K562 (cell line): ENCODE measurements at regions not wholly inside any gene's neighbourhood (a gene's known extent, or its start where the extent isn't known, plus 50 kb on each side); places are given as distances from the start of the nearest gene placed in this dataset.

Source experiments
- ATAC-seq: fragments of 200-7000 bp; cut with Tn5 transposase; 3 replicates; pipeline ENCODE4 v1.9.1; 2020; ENCODE audit warnings: moderate library complexity
- BruUV-seq: library from RNA; stranded (reverse); fragments of 400-500 nt; replicated peaks from 2 replicates; lab custom pipeline; 2021; lab: Mats Ljungman, UMichigan
- CTCF ChIA-PET: fragments of 300-600 bp; formaldehyde crosslinking; extraction: SDS; loops from one replicate; lab custom pipeline; 2021; ENCODE audit warnings: low intra/inter-chr PET ratio; lab: Yijun Ruan, JAX
- POLR2A ChIA-PET: fragments of 300-600, 350-650 bp; sonication (Branson Sonifier 250); formaldehyde crosslinking; extraction: SDS; loops from one replicate; lab custom pipeline; 2021; ENCODE audit warnings: antibody characterized with exemption, inconsistent platforms; lab: Yijun Ruan, JAX
- DNase-seq, 4 experiments: peaks; one replicate each; pipeline versions ENCODE4 v3.0.0 to v3.0.0-alpha.2; 2011 to 2018; ENCODE audit warnings: low spot score in 3 of 4, mixed read lengths in 3 of 4; ENCODE audit errors: extremely low read depth in 1 of 4
- FAIRE-seq: peaks from 2 replicates; lab custom pipeline; 2011; peaks lifted over from hg19 to GRCh38; lab: Jason Lieb, UNC
- H2AFZ ChIP-seq: 2 replicates; pipeline ENCODE4 v1.6.0; 2011; ENCODE audit warnings: low read depth, low read length, control low read depth, inconsistent platforms
- H3K27ac ChIP-seq: fragments of 200-600 bp; 3 replicates; pipeline ENCODE4 v1.8.0; 2011; ENCODE audit warnings: low read depth, mild to moderate bottlenecking, control low read depth, inconsistent platforms, low read length, moderate library complexity, mixed read lengths; ENCODE audit errors: extremely low read depth
- H3K27me3 ChIP-seq, 2 experiments: fragments of 300-600 bp in 1 of 2; 2 replicates in 1 of 2; 3 replicates in 1 of 2; pipeline versions ENCODE4 v1.6.0 to v1.8.0; 2011; ENCODE audit warnings: inconsistent platforms in 2 of 2, low read length in 2 of 2, mild to moderate bottlenecking in 1 of 2, mixed read lengths in 1 of 2, moderate library complexity in 1 of 2; ENCODE audit not compliant: control insufficient read depth in 2 of 2, insufficient read depth in 2 of 2
- H3K36me3 ChIP-seq: fragments of 300-600 bp; 3 replicates; pipeline ENCODE4 v1.8.0; 2011; ENCODE audit warnings: mild to moderate bottlenecking, low read length, inconsistent platforms; ENCODE audit not compliant: control insufficient read depth, insufficient read depth
- H3K4me1 ChIP-seq, 2 experiments: fragments of 200-600 bp in 1 of 2; replicated peaks in 1 of 2; 2 replicates in 1 of 2; 3 replicates in 1 of 2; pipeline versions ENCODE4 v1.5.1 to v1.8.0; 2011; ENCODE audit warnings: inconsistent platforms in 2 of 2, low read length in 2 of 2, mild to moderate bottlenecking in 1 of 2, mixed read lengths in 1 of 2, moderate library complexity in 1 of 2; ENCODE audit not compliant: control insufficient read depth in 2 of 2, insufficient read depth in 2 of 2
- H3K4me2 ChIP-seq: 2 replicates; pipeline ENCODE4 v1.6.1; 2011; ENCODE audit warnings: low read length, control low read depth, inconsistent platforms, mixed read lengths; ENCODE audit not compliant: insufficient read depth
- H3K4me3 ChIP-seq: fragments of 200-600 bp; sonication (generic), shearing (Covaris generic); 2 replicates; pipeline ENCODE4 v1.5.1; 2016; ENCODE audit warnings: control low read depth, inconsistent platforms
- H3K79me2 ChIP-seq: fragments of 200-600 bp; 3 replicates; pipeline ENCODE4 v1.8.0; 2011; ENCODE audit warnings: low read length, inconsistent platforms; ENCODE audit not compliant: control insufficient read depth, insufficient read depth
- H3K9ac ChIP-seq, 2 experiments: 2 replicates each; pipeline versions ENCODE4 v1.6.0 to v1.6.1; 2011; ENCODE audit warnings: low read depth in 2 of 2, low read length in 2 of 2, control low read depth in 1 of 2, inconsistent platforms in 1 of 2, mild to moderate bottlenecking in 1 of 2, mixed read lengths in 1 of 2; ENCODE audit not compliant: insufficient read depth in 1 of 2
- H3K9me1 ChIP-seq: one replicate; pipeline ENCODE4 v1.6.0; 2011; ENCODE audit warnings: inconsistent platforms, mild to moderate bottlenecking, low read length, moderate library complexity; ENCODE audit not compliant: control insufficient read depth, insufficient read depth
- H3K9me3 ChIP-seq: replicated peaks from 2 replicates; pipeline ENCODE4 v1.5.1; 2011; ENCODE audit warnings: low read depth, low read length, inconsistent platforms; ENCODE audit not compliant: control insufficient read depth, insufficient read depth
- H4K20me1 ChIP-seq: replicated peaks from 2 replicates; pipeline ENCODE4 v1.6.1; 2011; ENCODE audit warnings: low read length, inconsistent platforms, mixed read lengths; ENCODE audit not compliant: control insufficient read depth, insufficient read depth
- ARID4B ChIP-seq: sonication (generic); formaldehyde crosslinking; IDR thresholded peaks from 2 replicates; pipeline ENCODE4 v1.8.0; 2022; ENCODE audit warnings: mild to moderate bottlenecking, missing genetic modification reagents
- BRCA1 ChIP-seq, 2 experiments: fragments of 450-650 bp in 1 of 2; sonication (generic) in 1 of 2; formaldehyde crosslinking in 1 of 2; IDR thresholded peaks; 2 replicates each; pipeline versions ENCODE4 v1.5.0 to v1.6.1; 2017 to 2020; ENCODE audit warnings: mild to moderate bottlenecking in 1 of 2, missing genetic modification reagents in 1 of 2
- DMBX1 ChIP-seq: fragments of 250-450 bp; sonication (Bioruptor Pico); IDR thresholded peaks from 2 replicates; pipeline ENCODE4 v1.8.0; 2022; ENCODE audit warnings: inconsistent platforms, mild to moderate bottlenecking, moderate library complexity, borderline replicate concordance
- FIP1L1 ChIP-seq: fragments of 200-400 bp; formaldehyde crosslinking; IDR thresholded peaks from 2 replicates; pipeline ENCODE4 v1.6.1; 2018; ENCODE audit warnings: mild to moderate bottlenecking, low read depth, low read length; ENCODE audit not compliant: poor library complexity, severe bottlenecking
- GMEB1 ChIP-seq: fragments of 250-450 bp; sonication (Bioruptor Pico); IDR thresholded peaks from 2 replicates; pipeline ENCODE4 v1.4.0; 2020; ENCODE audit warnings: mild to moderate bottlenecking
- HSF4 ChIP-seq: fragments of 250-450 bp; sonication (Bioruptor Pico); IDR thresholded peaks from 2 replicates; pipeline ENCODE4 v2.1.2; 2022; ENCODE audit warnings: mild to moderate bottlenecking, moderate library complexity, borderline replicate concordance
- ILF3 ChIP-seq: fragments of 450-650 bp; IDR thresholded peaks from 2 replicates; pipeline ENCODE4 v1.6.1; 2018; ENCODE audit warnings: antibody characterized with exemption, mild to moderate bottlenecking, moderate library complexity, borderline replicate concordance
- PHF8 ChIP-seq: fragments of 200-600 bp; sonication (generic); IDR thresholded peaks from 2 replicates; pipeline ENCODE4 v1.6.1; 2012; ENCODE audit warnings: mixed run types, mild to moderate bottlenecking, inconsistent platforms, low read length, moderate library complexity, borderline replicate concordance
- SMARCA5 ChIP-seq: fragments of 450-650 bp; IDR thresholded peaks from 2 replicates; pipeline ENCODE4 v1.6.1; 2016
- TOE1 ChIP-seq, 2 experiments: fragments of 450-650 bp in 1 of 2; sonication (generic) in 1 of 2; formaldehyde crosslinking in 1 of 2; IDR thresholded peaks; 2 replicates each; pipeline versions ENCODE4 v1.7.1 to v1.8.0; 2016 to 2022; ENCODE audit warnings: borderline replicate concordance in 2 of 2, mild to moderate bottlenecking in 2 of 2, antibody characterized with exemption in 1 of 2, inconsistent platforms in 1 of 2, low read depth in 1 of 2, missing genetic modification reagents in 1 of 2, moderate library complexity in 1 of 2
- WGBS: fragments of 100-300 bp; shearing (Covaris generic); methylation state at CpG from one replicate; pipeline ENCODE4 v1.1.6; 2016; ENCODE audit warnings: low coverage, mixed read lengths; ENCODE audit not compliant: insufficient coverage; ENCODE audit errors: missing lambda C conversion rate; 5-methylcytosine and 5-hydroxymethylcytosine counted together
- in situ Hi-C: fragments of 300-500 bp; cut with MboI; formaldehyde crosslinking; loops from 4 replicates; pipeline ENCODE4 v1.15.0; 2018; ENCODE audit warnings: inconsistent platforms, mixed read lengths
- intact Hi-C: fragments of 100-400 bp; cut with micrococcal nuclease; formaldehyde crosslinking; loops from 2 replicates; pipeline ENCODE4 v1.14.2; 2022
- TF ChIP-seq, protein P1 (sequence below): fragments of 250-450 bp; sonication (Bioruptor Pico); IDR thresholded peaks from 2 replicates; pipeline ENCODE4 v1.8.0; 2022; ENCODE audit warnings: inconsistent platforms, mild to moderate bottlenecking, moderate library complexity, borderline replicate concordance

DNA sequence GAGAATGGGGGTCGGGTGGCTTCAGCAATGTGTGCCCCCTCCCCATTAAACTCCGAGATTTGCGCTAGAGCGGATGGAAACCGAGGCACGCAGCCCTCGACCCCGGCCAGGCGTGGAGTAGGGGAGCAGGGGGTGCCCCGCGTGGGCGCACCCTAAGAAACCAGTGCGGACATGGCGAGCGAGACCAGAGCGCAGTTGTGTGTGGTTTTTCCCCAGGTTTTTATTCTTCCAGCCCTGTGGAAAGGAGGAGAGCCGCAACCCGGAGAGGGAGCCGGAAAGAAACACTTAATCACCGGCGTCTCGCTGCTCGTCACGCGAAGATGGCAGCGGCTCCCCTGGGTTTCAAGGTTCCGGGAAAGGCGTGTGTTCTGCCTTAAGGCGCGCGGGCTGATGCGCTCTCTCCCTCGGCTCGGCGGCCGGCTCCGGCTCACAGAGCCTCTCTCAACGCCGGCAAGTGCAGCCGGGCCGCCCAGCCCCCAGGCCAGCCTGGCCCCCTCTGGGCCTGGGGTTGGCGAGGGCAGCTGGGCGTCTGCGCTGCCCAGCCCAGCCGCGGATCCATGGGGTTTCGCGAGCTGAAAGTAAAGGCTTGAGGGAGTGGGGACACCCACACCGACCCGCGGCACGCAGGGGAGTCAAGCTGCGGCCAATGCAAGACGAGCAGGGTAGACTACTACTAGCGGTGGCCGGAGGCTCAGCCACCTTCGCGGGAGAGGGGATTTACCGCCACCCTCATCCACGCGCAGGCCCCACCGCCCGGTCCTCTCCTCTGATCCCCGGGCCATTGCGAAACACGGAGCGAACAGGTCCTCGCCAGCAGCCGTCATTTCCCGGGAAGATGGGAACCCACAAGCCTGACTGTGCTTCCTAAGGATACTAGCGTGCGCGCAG lies 74.0 kb upstream of the BCOR start:
- Histone ChIP-seq H3K9me1 (no peaks in the 10 kb centered on the region), H3K4me3 (peak overlapping the region; percentile 48), H3K4me1 (peaks cover 51 to 84% of the 10 kb centered on the region in 2 experiments), H3K36me3 (no peaks in the 10 kb centered on the region), H3K4me2 (peak overlapping the region; percentile 82), H2AFZ (peak overlapping the region; percentile 50; the same call in 1 of the 2 replicates), H3K9me3 (no peaks in the 10 kb centered on the region), H4K20me1 (no peaks in the 10 kb centered on the region), H3K27me3 (no peaks in the 10 kb centered on the region), H3K9ac (peak overlapping the region; percentile 94 to 97), H3K27ac (peak overlapping the region; percentile 99), H3K79me2 (peaks cover 85% of the 10 kb centered on the region)
- FAIRE-seq (no peak), DNase-seq (peak; percentile 21 to 45 (median 36)), ATAC-seq (peak; percentile 9)
- in situ Hi-C loops = loop anchor here (5.0 kb wide), 2 partner anchors 64 to 96 kb away; no protein-coding TSS in a partner anchor
- ChIA-PET POLR2A (interaction anchor here (0.6 to 2.5 kb wide), 11 partner anchors 11 to 375 kb away, joined by 3 to 16 read pairs (median 4); partner anchors contain the start of gene BCOR), CTCF (no interaction called here)
- TSS peak; percentile 23 for BruUV-seq
- intact Hi-C loops = loop anchor here (2.0 to 10.0 kb wide), 5 partner anchors 67 to 354 kb away; no protein-coding TSS in a partner anchor
- WGBS = 6% methylated on average over 19 of the region's 73 CpGs
- no peak for TF ChIP-seq PHF8
- TF ChIP-seq HSF4 (CRISPR knock-in tag) = no peak
- TF ChIP-seq DMBX1 = 0 out of 2 replicates have a peak, but pooled peaks have one; percentile 13
- TF ChIP-seq SMARCA5 = no peak
- no peak for TF ChIP-seq ILF3
- TF ChIP-seq FIP1L1 = peak; percentile 26
- TF ChIP-seq ARID4B (CRISPR knock-in tag) = 0 out of 2 replicates have a peak, but pooled peaks have one; percentile 37
- TF ChIP-seq GMEB1 (CRISPR knock-in tag) = no peak
- no peak for TF ChIP-seq TOE1 (IDR thresholded peaks at IDR 0.05; ENCODE audit: borderline replicate concordance)
- no peak for TF ChIP-seq TOE1 (CRISPR knock-in tag; IDR thresholded peaks at IDR 0.05; ENCODE audit: borderline replicate concordance, low read depth)
- TF ChIP-seq, protein P1, sequence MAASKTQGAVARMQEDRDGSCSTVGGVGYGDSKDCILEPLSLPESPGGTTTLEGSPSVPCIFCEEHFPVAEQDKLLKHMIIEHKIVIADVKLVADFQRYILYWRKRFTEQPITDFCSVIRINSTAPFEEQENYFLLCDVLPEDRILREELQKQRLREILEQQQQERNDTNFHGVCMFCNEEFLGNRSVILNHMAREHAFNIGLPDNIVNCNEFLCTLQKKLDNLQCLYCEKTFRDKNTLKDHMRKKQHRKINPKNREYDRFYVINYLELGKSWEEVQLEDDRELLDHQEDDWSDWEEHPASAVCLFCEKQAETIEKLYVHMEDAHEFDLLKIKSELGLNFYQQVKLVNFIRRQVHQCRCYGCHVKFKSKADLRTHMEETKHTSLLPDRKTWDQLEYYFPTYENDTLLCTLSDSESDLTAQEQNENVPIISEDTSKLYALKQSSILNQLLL (CRISPR knock-in tag) = no peak
- TF ChIP-seq BRCA1 (IDR thresholded peaks at IDR 0.05) = no peak
- TF ChIP-seq BRCA1 (CRISPR knock-in tag; IDR thresholded peaks at IDR 0.05) = no peak
